ENCODE measurements at regions not wholly inside any gene's neighbourhood (a gene's known extent, or its start where the extent isn't known, plus 50 kb on each side); places are given as distances from the start of the nearest gene placed in this dataset.

- TF ChIP-seq POLR2A (IDR thresholded peaks at IDR 0.05) (no peak), CTCF (IDR thresholded peaks at IDR 0.05) (no peak)
These were observed 118.0 kb upstream of the OR13F1 start for GRCh38 chr9:104386013-104386412.

Data from testis (tissue), 2 donors.